HEK293T (cell line): ENCODE measurements at regions not wholly inside any gene's neighbourhood (a gene's known extent, or its start where the extent isn't known, plus 50 kb on each side); places are given as distances from the start of the nearest gene placed in this dataset.

Experiments used
- BHLHE40 ChIP-seq: fragments of 450-650 bp; IDR thresholded peaks from 2 replicates; pipeline ENCODE4 v1.6.1; 2016; ENCODE audit warnings: mild to moderate bottlenecking, moderate library complexity, borderline replicate concordance
- ELF4 ChIP-seq: fragments of 450-650 bp; IDR thresholded peaks from 2 replicates; pipeline ENCODE4 v1.6.1; 2017; ENCODE audit warnings: antibody characterized with exemption
- SP1 ChIP-seq: fragments of 450-650 bp; IDR thresholded peaks from 2 replicates; pipeline ENCODE4 v1.6.1; 2017

GRCh38 chr21:25383545-25383944, 223.7 kb downstream of the MRPL39 start:
- no peak for TF ChIP-seq BHLHE40
- TF ChIP-seq ELF4: no peak
- no peak for TF ChIP-seq SP1
